ENCODE measurements at regions not wholly inside any gene's neighbourhood (a gene's known extent, or its start where the extent isn't known, plus 50 kb on each side); places are given as distances from the start of the nearest gene placed in this dataset.

DNA sequence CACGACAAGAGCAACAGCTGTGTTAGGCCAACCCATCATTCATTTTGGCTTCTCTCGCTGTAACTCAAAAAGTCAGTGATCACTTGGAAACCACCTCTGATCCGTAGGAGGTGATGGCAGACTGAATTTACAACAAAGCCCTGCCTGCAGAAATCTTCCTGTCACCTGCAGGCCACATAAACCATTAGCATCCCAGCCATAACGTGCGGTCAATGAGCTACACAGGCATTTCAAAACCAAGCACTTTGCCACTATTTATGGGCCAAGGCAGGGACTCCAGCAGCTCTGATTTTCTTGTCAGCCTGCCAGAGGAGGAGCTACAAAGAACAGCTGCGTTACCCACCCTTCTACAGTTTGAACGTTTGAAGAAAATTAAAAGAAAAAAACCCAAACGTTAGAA lies 228.1 kb upstream of the PPARGC1A start:
- TF ChIP-seq, protein P1, sequence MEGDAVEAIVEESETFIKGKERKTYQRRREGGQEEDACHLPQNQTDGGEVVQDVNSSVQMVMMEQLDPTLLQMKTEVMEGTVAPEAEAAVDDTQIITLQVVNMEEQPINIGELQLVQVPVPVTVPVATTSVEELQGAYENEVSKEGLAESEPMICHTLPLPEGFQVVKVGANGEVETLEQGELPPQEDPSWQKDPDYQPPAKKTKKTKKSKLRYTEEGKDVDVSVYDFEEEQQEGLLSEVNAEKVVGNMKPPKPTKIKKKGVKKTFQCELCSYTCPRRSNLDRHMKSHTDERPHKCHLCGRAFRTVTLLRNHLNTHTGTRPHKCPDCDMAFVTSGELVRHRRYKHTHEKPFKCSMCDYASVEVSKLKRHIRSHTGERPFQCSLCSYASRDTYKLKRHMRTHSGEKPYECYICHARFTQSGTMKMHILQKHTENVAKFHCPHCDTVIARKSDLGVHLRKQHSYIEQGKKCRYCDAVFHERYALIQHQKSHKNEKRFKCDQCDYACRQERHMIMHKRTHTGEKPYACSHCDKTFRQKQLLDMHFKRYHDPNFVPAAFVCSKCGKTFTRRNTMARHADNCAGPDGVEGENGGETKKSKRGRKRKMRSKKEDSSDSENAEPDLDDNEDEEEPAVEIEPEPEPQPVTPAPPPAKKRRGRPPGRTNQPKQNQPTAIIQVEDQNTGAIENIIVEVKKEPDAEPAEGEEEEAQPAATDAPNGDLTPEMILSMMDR (IDR thresholded peaks at IDR 0.05; ENCODE audit: low read length) = no peak
- TF ChIP-seq EZH2 (IDR thresholded peaks at IDR 0.05; ENCODE audit: borderline replicate concordance, low read length) = no peak

All from OCI-LY1 (cell line).